HuH-7 (cell line): ENCODE measurements at regions not wholly inside any gene's neighbourhood (a gene's known extent, or its start where the extent isn't known, plus 50 kb on each side); places are given as distances from the start of the nearest gene placed in this dataset.

Experiments used
- DNase-seq: peaks from one replicate; pipeline ENCODE4 v3.0.0; 2011; ENCODE audit warnings: low spot score

- no peak for DNase-seq
Observed at GRCh38 chr7:35533902-35534301, 161.0 kb downstream of the HERPUD2 start.

GRCh38 chr7:35530124-35531109 lies 164.5 kb downstream of the HERPUD2 start:
- no peak for DNase-seq

- no peak for DNase-seq
Observed at GRCh38 chr7:35529713-35530112, 165.2 kb downstream of the HERPUD2 start.

- DNase-seq = no peak
Observed at GRCh38 chr7:35528381-35528977, 166.5 kb downstream of the HERPUD2 start.

GRCh38 chr7:35526645-35527044 lies 168.3 kb downstream of the HERPUD2 start:
- no peak for DNase-seq

- no peak for DNase-seq
Observed at GRCh38 chr7:35524112-35524804, 170.7 kb downstream of the HERPUD2 start.

- DNase-seq = no peak
Observed at GRCh38 chr7:35523292-35523691, 171.6 kb downstream of the HERPUD2 start.

- no peak for DNase-seq
Observed at GRCh38 chr7:35522697-35523096, 172.2 kb downstream of the HERPUD2 start.

- DNase-seq = no peak
Observed at GRCh38 chr7:35521941-35522340, 173.0 kb downstream of the HERPUD2 start.

GRCh38 chr7:35520810-35521625 lies 173.9 kb downstream of the HERPUD2 start:
- no peak for DNase-seq

- DNase-seq = peak; percentile 79
Observed at GRCh38 chr7:35519971-35520809, 174.7 kb downstream of the HERPUD2 start.

GRCh38 chr7:35518767-35519166 lies 176.2 kb downstream of the HERPUD2 start:
- no peak for DNase-seq

- no peak for DNase-seq
Observed at GRCh38 chr7:35516498-35516897, 178.4 kb downstream of the HERPUD2 start.

- DNase-seq = no peak
Observed at GRCh38 chr7:35513828-35514227, 181.1 kb downstream of the HERPUD2 start.

- no peak for DNase-seq
Observed at GRCh38 chr7:35513195-35513594, 181.7 kb downstream of the HERPUD2 start.

GRCh38 chr7:35512716-35513115 lies 182.2 kb downstream of the HERPUD2 start:
- DNase-seq = no peak

- no peak for DNase-seq
Observed at GRCh38 chr7:35508623-35509400, 186.1 kb downstream of the HERPUD2 start.

GRCh38 chr7:35505066-35505465 lies 189.9 kb downstream of the HERPUD2 start:
- DNase-seq = no peak

GRCh38 chr7:35504365-35504764 lies 190.6 kb downstream of the HERPUD2 start:
- DNase-seq = no peak

GRCh38 chr7:35501681-35502080 lies 193.3 kb downstream of the HERPUD2 start:
- no peak for DNase-seq
